ENCODE measurements at regions not wholly inside any gene's neighbourhood (a gene's known extent, or its start where the extent isn't known, plus 50 kb on each side); places are given as distances from the start of the nearest gene placed in this dataset.

GRCh38 chr11:45339729-45340519 lies 53.8 kb upstream of the SYT13 start:
- peak overlapping the region; percentile 22 for H3K9ac ChIP-seq (ENCODE audit: insufficient read length, low read depth)
- no peaks in the 10 kb centered on the region for H3K4me1 ChIP-seq (ENCODE audit: insufficient read depth, insufficient read length)
- H3K4me3 ChIP-seq (ENCODE audit: insufficient read length, low read depth), result no peak overlapping the region
- DNase-seq (ENCODE audit: low read depth, low spot score), result peak; percentile 98
- H3K27me3 ChIP-seq (ENCODE audit: insufficient read depth, insufficient read length), result no peaks in the 10 kb centered on the region
- no peaks in the 10 kb centered on the region for H3K36me3 ChIP-seq (ENCODE audit: insufficient read depth, insufficient read length, low read length)
- TF ChIP-seq ZNF274 (IDR thresholded peaks at IDR 0.05; ENCODE audit: low read depth, low read length), result no peak
- TF ChIP-seq YY1 (IDR thresholded peaks at IDR 0.05; ENCODE audit: insufficient read depth, insufficient read length), result no peak
- TF ChIP-seq SUZ12 (IDR thresholded peaks at IDR 0.05; ENCODE audit: extremely low read depth, insufficient read depth, insufficient read length), result no peak
- no peaks in the 10 kb centered on the region for H3K9me3 ChIP-seq (ENCODE audit: insufficient read depth, low read length)

DNA sequence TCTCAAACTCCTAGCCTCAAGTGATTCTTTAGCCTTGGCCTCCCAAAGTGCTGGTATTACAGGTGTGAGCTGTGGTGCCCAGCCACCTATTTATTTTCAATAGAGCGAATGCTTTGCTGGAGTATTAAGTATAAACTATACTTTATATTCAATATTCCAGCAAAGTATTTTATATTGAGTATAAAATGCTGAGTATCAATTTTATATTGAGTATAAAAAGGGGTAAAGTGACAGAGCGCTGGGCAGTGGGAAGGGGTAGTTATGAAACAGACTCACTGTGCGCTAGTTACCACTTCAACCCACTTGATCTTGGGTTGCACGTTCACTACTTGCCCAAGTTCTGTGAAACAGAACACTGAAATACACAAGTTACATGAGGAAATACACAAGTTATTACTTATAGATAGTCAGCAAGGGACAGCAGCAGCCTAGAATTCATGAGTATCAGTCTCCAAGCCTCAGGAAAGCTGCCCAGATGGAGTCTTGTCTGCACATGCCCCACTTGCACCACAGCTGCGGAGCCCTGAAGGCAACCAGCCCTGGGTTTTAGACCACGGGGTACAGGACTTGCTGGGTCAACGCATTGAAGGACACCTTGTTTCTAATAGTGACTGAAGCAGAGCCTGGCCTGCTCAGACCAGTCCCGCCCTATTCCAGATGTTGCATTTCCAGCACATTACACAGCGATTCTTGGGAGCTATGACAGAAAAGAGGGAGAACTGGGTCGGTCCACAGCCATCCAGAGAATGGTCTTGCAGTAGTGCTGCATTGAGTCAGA lies 51.6 kb upstream of the SYT13 start:
- Histone ChIP-seq H3K9ac (ENCODE audit: insufficient read length, low read depth) (no peak overlapping the region), H3K9me3 (ENCODE audit: insufficient read depth, low read length) (no peaks in the 10 kb centered on the region), H3K27me3 (ENCODE audit: insufficient read depth, insufficient read length) (no peaks in the 10 kb centered on the region), H3K36me3 (ENCODE audit: insufficient read depth, insufficient read length, low read length) (no peaks in the 10 kb centered on the region), H3K4me1 (ENCODE audit: insufficient read depth, insufficient read length) (no peaks in the 10 kb centered on the region), H3K4me3 (ENCODE audit: insufficient read length, low read depth) (no peak overlapping the region)
- DNase-seq (ENCODE audit: low read depth, low spot score), result no peak
- TF ChIP-seq YY1 (IDR thresholded peaks at IDR 0.05; ENCODE audit: insufficient read depth, insufficient read length) (no peak), SUZ12 (IDR thresholded peaks at IDR 0.05; ENCODE audit: extremely low read depth, insufficient read depth, insufficient read length) (no peak), ZNF274 (IDR thresholded peaks at IDR 0.05; ENCODE audit: low read depth, low read length) (no peak)

DNA sequence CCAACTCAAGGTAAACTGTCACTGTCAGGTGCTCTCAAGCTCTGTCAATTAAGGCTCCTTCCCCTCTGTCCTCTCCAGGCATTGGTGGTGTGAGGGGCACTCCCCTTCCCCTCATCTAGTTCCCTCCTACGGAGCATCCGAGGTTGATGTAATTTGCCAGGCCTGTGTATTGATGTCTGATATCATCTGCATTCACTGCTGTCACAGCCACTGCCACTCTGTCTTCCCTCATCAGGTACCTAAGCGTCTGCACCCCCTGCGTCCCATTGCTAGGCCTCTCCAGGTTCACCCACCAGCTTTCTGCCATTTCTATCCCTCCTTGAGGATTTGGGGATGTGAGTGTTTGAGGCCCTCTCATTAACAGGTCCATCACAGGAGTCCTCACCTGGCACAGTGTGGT lies 50.0 kb upstream of the SYT13 start:
- H3K4me3 ChIP-seq (ENCODE audit: insufficient read length, low read depth), result no peak overlapping the region
- H3K4me1 ChIP-seq (ENCODE audit: insufficient read depth, insufficient read length), result no peaks in the 10 kb centered on the region
- H3K27me3 ChIP-seq (ENCODE audit: insufficient read depth, insufficient read length), result peaks cover 6% of the 10 kb centered on the region
- H3K36me3 ChIP-seq (ENCODE audit: insufficient read depth, insufficient read length, low read length), result no peaks in the 10 kb centered on the region
- TF ChIP-seq YY1 (IDR thresholded peaks at IDR 0.05; ENCODE audit: insufficient read depth, insufficient read length) (no peak), SUZ12 (IDR thresholded peaks at IDR 0.05; ENCODE audit: extremely low read depth, insufficient read depth, insufficient read length) (no peak), ZNF274 (IDR thresholded peaks at IDR 0.05; ENCODE audit: low read depth, low read length) (no peak)
- no peak overlapping the region for H3K9ac ChIP-seq (ENCODE audit: insufficient read length, low read depth)
- no peaks in the 10 kb centered on the region for H3K9me3 ChIP-seq (ENCODE audit: insufficient read depth, low read length)
- no peak for DNase-seq (ENCODE audit: low read depth, low spot score)

Measured in NT2/D1 (cell line).